ENCODE measurements at regions not wholly inside any gene's neighbourhood (a gene's known extent, or its start where the extent isn't known, plus 50 kb on each side); places are given as distances from the start of the nearest gene placed in this dataset.

DNA sequence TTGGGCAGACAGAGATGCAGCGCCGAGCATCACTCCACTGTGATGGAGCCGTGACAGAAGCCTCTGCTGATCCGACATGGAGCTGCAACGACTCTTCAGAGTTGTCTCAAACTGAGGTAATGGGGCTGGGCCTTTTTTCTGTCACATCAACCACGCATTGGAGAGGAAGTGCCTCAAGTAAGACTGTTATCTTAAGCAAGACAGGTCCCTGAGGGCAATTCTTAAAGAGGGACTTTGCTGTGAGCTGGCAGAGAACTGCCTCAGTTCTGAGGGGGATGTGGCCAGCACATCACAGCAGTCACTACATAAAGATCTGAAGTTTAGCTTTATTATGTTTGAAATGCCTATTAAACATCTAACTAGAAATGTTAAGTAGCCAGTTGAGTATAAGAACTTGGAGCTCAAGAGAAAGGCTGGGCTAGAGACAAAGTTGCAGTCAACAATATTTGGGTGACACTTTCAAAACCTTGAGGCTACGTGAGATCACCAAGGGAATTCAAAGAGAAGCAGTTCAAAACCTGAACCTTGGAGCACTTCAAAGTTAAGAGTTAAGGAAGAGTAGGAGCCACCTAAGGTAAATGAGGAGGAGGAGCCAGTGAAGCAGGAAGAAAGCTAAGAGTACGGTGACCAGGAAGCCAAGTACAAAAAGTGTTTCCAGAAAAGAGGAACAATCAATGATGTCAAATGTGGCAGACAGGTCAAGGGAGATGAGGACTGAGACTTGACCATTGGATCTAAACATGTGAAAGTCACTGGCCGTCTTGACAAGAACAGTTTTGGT, 54.2 kb upstream of the BCL9 start:
- TF ChIP-seq CTCF (IDR thresholded peaks at IDR 0.05) = no peak
- TF ChIP-seq POLR2A (IDR thresholded peaks at IDR 0.05) = no peak
- no peak for TF ChIP-seq EP300 (IDR thresholded peaks at IDR 0.05)
- TF ChIP-seq POLR2AphosphoS5 (IDR thresholded peaks at IDR 0.05) = no peak

All from upper lobe of left lung (tissue), 4 donors.